ENCODE measurements at regions not wholly inside any gene's neighbourhood (a gene's known extent, or its start where the extent isn't known, plus 50 kb on each side); places are given as distances from the start of the nearest gene placed in this dataset.

- no peaks in the 10 kb centered on the region for H3K36me3 ChIP-seq
- H3K4me3 ChIP-seq = no peak overlapping the region
- Mint-ChIP-seq H3K27me3 (ENCODE audit: insufficient read depth, low read depth) (peaks cover 5% of the 10 kb centered on the region), H3K4me3 (no peak overlapping the region), H3K9me3 (no peaks in the 10 kb centered on the region), H3K27ac (no peak overlapping the region), H3K4me1 (peaks cover 5% of the 10 kb centered on the region), H3K36me3 (no peaks in the 10 kb centered on the region)
- H3K4me1 ChIP-seq = no peaks in the 10 kb centered on the region
- TF ChIP-seq EZH2 (IDR thresholded peaks at IDR 0.05) (no peak), EZH2phosphoT487 (IDR thresholded peaks at IDR 0.05) (no peak), CTCF (IDR thresholded peaks at IDR 0.05) (no peak)
- H3K9me3 ChIP-seq (ENCODE audit: low read depth) = no peaks in the 10 kb centered on the region
- H3K9ac ChIP-seq = no peak overlapping the region
- no peaks in the 10 kb centered on the region for H4K20me1 ChIP-seq (ENCODE audit: low read depth)
- no peak overlapping the region for H3K4me2 ChIP-seq
- H2AFZ ChIP-seq (replicated peaks) = no peak overlapping the region
- no peak overlapping the region for H3K27ac ChIP-seq
- peaks cover 61% of the 10 kb centered on the region for H3K27me3 ChIP-seq
- no peaks in the 10 kb centered on the region for H3F3A ChIP-seq (ENCODE audit: low read depth)
- DNase-seq (ENCODE audit: low spot score) = no peak
- H3K79me2 ChIP-seq (ENCODE audit: low read depth) = no peaks in the 10 kb centered on the region
Measured at GRCh38 chr12:53866727-53867126, 71.9 kb upstream of the HOXC13 start.

DNA sequence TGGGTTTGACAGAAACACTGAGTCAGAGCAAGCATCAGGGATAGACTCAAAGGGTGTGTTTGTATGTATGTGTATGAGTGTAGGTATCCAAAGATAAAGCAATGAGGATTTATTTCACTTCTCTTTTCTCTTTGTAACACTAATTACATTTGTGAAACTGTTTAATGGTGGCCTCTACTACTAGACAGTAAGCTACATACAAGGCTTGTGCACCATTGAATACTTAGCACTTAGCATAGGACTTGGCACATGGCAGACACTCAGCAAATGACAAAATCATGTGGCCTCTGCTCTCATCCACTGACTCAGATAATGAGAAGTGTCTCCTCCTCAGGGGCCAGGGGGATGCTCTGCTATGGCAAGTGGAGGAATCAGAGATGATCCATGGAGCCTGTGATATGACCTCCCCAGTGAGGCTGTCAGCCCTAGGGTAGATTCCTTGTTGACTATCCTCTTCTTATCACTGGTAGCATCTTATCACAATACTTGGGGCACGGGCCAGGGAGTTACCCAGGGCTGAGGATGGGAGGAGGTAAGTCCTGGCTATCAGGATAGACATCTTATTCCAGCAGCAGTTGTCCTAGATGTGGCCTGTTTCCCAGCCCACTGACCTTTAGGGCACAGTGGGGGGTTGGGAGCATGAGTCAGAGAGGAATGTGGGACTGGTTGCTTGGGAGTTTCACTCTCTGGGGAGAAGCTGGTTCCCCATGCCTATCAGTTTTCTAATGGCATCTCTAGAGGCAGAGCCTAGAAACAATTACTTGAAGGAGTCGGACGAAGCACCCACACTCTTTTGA, 71.2 kb upstream of the HOXC13 start:
- peaks cover 5% of the 10 kb centered on the region for H3K4me1 Mint-ChIP-seq
- Histone ChIP-seq H3K27ac (no peak overlapping the region), H3K36me3 (no peaks in the 10 kb centered on the region), H3K4me1 (no peaks in the 10 kb centered on the region), H3K9me3 (ENCODE audit: low read depth) (no peaks in the 10 kb centered on the region), H3K9ac (no peak overlapping the region), H3K79me2 (ENCODE audit: low read depth) (no peaks in the 10 kb centered on the region), H3K4me3 (no peak overlapping the region), H3F3A (ENCODE audit: low read depth) (no peaks in the 10 kb centered on the region), H4K20me1 (ENCODE audit: low read depth) (no peaks in the 10 kb centered on the region), H2AFZ (replicated peaks) (no peak overlapping the region), H3K4me2 (no peak overlapping the region), H3K27me3 (peaks cover 62% of the 10 kb centered on the region)
- H3K4me3 Mint-ChIP-seq = no peak overlapping the region
- TF ChIP-seq CTCF (IDR thresholded peaks at IDR 0.05) (no peak), EZH2 (IDR thresholded peaks at IDR 0.05) (no peak), EZH2phosphoT487 (IDR thresholded peaks at IDR 0.05) (no peak)
- no peak overlapping the region for H3K27ac Mint-ChIP-seq
- H3K27me3 Mint-ChIP-seq (ENCODE audit: insufficient read depth, low read depth) = peaks cover 4% of the 10 kb centered on the region
- no peaks in the 10 kb centered on the region for H3K36me3 Mint-ChIP-seq
- H3K9me3 Mint-ChIP-seq = no peaks in the 10 kb centered on the region
- peak; percentile 26 for DNase-seq (ENCODE audit: low spot score)

DNA sequence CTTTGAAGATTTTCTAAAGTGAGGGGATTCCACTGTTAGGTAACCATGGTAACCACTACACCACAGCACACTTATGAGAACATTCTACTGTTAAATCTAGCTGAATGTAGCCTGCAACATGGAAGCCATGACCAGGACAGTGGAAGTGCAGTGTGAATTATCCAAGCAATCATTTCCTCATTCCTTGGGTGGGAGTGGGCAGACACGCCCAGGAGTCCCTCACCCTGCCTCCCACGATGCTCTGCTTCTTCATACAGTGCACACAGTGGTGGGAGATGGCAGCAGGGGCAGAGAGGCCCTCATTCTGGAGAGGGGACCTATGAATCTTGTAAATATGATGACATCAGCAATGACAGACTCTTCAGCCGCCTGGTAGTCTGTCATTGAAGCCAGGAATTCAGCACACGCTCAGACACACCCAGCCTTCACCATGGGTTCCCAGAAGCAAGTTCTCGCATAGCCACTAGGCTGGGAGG, 70.1 kb upstream of the HOXC13 start:
- no peak overlapping the region for H3K4me3 Mint-ChIP-seq
- peaks cover 5% of the 10 kb centered on the region for H3K4me1 Mint-ChIP-seq
- H3K36me3 Mint-ChIP-seq = no peaks in the 10 kb centered on the region
- peaks cover 67% of the 10 kb centered on the region for H3K27me3 ChIP-seq
- no peaks in the 10 kb centered on the region for H3F3A ChIP-seq (ENCODE audit: low read depth)
- H3K79me2 ChIP-seq (ENCODE audit: low read depth) = no peaks in the 10 kb centered on the region
- TF ChIP-seq EZH2phosphoT487 (IDR thresholded peaks at IDR 0.05) (no peak), EZH2 (IDR thresholded peaks at IDR 0.05) (no peak), CTCF (IDR thresholded peaks at IDR 0.05) (no peak)
- H3K9me3 Mint-ChIP-seq = no peaks in the 10 kb centered on the region
- H3K9me3 ChIP-seq (ENCODE audit: low read depth) = no peaks in the 10 kb centered on the region
- no peak overlapping the region for H3K4me3 ChIP-seq
- H3K4me2 ChIP-seq = no peak overlapping the region
- peaks cover 3% of the 10 kb centered on the region for H3K27me3 Mint-ChIP-seq (ENCODE audit: insufficient read depth, low read depth)
- H3K9ac ChIP-seq = no peak overlapping the region
- H3K4me1 ChIP-seq = no peaks in the 10 kb centered on the region
- H2AFZ ChIP-seq (replicated peaks) = no peak overlapping the region
- H4K20me1 ChIP-seq (ENCODE audit: low read depth) = no peaks in the 10 kb centered on the region
- DNase-seq (ENCODE audit: low spot score) = no peak
- no peak overlapping the region for H3K27ac ChIP-seq
- H3K27ac Mint-ChIP-seq = no peak overlapping the region
- H3K36me3 ChIP-seq = no peaks in the 10 kb centered on the region

Data from neural progenitor cell (in vitro differentiated cells).